ENCODE measurements at regions not wholly inside any gene's neighbourhood (a gene's known extent, or its start where the extent isn't known, plus 50 kb on each side); places are given as distances from the start of the nearest gene placed in this dataset.

DNA sequence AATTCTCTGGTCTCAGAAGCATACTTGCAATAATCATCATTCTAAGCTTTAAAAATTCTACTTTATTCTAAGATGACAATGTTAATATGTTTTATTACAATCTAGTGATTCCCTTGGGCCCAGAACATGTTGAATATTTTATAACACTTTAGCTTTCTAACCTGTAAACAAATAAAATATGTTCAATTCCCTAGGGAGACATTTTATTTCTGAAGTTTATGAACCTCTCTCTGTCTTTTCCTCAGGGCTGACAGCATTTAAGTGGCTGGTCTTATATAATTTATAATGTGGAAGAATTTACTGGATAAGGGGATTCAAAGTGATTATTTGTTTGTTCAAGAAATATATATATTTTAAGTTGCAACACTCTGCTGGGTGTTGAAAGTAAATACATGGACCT, 55.3 kb upstream of the NPFFR2 start (continued):
- TF ChIP-seq, protein P1, sequence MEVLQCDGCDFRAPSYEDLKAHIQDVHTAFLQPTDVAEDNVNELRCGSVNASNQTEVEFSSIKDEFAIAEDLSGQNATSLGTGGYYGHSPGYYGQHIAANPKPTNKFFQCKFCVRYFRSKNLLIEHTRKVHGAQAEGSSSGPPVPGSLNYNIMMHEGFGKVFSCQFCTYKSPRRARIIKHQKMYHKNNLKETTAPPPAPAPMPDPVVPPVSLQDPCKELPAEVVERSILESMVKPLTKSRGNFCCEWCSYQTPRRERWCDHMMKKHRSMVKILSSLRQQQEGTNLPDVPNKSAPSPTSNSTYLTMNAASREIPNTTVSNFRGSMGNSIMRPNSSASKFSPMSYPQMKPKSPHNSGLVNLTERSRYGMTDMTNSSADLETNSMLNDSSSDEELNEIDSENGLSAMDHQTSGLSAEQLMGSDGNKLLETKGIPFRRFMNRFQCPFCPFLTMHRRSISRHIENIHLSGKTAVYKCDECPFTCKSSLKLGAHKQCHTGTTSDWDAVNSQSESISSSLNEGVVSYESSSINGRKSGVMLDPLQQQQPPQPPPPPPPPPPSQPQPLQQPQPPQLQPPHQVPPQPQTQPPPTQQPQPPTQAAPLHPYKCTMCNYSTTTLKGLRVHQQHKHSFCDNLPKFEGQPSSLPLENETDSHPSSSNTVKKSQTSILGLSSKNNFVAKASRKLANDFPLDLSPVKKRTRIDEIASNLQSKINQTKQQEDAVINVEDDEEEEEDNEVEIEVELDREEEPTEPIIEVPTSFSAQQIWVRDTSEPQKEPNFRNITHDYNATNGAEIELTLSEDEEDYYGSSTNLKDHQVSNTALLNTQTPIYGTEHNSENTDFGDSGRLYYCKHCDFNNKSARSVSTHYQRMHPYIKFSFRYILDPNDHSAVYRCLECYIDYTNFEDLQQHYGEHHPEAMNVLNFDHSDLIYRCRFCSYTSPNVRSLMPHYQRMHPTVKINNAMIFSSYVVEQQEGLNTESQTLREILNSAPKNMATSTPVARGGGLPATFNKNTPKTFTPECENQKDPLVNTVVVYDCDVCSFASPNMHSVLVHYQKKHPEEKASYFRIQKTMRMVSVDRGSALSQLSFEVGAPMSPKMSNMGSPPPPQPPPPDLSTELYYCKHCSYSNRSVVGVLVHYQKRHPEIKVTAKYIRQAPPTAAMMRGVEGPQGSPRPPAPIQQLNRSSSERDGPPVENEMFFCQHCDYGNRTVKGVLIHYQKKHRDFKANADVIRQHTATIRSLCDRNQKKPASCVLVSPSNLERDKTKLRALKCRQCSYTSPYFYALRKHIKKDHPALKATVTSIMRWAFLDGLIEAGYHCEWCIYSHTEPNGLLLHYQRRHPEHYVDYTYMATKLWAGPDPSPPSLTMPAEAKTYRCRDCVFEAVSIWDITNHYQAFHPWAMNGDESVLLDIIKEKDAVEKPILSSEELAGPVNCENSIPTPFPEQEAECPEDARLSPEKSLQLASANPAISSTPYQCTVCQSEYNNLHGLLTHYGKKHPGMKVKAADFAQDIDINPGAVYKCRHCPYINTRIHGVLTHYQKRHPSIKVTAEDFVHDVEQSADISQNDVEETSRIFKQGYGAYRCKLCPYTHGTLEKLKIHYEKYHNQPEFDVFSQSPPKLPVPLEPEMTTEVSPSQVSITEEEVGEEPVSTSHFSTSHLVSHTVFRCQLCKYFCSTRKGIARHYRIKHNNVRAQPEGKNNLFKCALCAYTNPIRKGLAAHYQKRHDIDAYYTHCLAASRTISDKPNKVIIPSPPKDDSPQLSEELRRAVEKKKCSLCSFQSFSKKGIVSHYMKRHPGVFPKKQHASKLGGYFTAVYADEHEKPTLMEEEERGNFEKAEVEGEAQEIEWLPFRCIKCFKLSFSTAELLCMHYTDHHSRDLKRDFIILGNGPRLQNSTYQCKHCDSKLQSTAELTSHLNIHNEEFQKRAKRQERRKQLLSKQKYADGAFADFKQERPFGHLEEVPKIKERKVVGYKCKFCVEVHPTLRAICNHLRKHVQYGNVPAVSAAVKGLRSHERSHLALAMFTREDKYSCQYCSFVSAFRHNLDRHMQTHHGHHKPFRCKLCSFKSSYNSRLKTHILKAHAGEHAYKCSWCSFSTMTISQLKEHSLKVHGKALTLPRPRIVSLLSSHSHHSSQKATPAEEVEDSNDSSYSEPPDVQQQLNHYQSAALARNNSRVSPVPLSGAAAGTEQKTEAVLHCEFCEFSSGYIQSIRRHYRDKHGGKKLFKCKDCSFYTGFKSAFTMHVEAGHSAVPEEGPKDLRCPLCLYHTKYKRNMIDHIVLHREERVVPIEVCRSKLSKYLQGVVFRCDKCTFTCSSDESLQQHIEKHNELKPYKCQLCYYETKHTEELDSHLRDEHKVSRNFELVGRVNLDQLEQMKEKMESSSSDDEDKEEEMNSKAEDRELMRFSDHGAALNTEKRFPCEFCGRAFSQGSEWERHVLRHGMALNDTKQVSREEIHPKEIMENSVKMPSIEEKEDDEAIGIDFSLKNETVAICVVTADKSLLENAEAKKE (CRISPR knock-in tag; IDR thresholded peaks at IDR 0.05), result no peak
- TF ChIP-seq, protein P2, sequence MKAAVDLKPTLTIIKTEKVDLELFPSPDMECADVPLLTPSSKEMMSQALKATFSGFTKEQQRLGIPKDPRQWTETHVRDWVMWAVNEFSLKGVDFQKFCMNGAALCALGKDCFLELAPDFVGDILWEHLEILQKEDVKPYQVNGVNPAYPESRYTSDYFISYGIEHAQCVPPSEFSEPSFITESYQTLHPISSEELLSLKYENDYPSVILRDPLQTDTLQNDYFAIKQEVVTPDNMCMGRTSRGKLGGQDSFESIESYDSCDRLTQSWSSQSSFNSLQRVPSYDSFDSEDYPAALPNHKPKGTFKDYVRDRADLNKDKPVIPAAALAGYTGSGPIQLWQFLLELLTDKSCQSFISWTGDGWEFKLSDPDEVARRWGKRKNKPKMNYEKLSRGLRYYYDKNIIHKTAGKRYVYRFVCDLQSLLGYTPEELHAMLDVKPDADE (IDR thresholded peaks at IDR 0.05), result no peak
- TF ChIP-seq, protein P3, sequence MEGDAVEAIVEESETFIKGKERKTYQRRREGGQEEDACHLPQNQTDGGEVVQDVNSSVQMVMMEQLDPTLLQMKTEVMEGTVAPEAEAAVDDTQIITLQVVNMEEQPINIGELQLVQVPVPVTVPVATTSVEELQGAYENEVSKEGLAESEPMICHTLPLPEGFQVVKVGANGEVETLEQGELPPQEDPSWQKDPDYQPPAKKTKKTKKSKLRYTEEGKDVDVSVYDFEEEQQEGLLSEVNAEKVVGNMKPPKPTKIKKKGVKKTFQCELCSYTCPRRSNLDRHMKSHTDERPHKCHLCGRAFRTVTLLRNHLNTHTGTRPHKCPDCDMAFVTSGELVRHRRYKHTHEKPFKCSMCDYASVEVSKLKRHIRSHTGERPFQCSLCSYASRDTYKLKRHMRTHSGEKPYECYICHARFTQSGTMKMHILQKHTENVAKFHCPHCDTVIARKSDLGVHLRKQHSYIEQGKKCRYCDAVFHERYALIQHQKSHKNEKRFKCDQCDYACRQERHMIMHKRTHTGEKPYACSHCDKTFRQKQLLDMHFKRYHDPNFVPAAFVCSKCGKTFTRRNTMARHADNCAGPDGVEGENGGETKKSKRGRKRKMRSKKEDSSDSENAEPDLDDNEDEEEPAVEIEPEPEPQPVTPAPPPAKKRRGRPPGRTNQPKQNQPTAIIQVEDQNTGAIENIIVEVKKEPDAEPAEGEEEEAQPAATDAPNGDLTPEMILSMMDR (conservative IDR thresholded peaks at IDR 0.05; ENCODE audit: low read depth in 2 of 2), result no peak

DNA sequence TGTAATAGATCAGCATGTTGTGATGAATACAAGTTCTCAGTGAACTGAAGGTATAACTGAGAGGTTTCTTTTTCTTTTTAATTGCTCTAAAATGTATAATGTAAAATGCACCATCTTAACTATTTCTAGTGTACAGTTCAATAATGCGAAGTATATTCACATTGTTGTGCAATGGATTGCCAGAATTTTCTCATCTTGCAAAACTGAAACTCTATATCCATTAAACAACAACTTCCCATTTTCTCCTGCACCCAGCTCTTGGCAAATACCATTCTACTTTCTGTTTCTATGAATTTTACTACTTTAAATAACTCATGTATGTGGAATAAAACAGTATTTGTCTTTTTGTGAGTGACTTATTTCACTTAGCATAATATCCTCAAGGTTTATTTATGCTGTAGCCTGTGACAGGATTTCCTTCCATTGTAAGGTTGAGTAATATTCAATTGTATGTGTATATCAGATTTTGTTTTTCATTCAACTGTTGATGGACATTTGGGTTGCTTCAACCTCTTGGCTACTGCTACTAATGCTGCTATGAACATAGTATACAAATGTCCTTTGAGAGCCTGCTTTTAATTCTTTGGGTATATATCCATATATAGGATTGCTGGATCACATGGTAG, 53.5 kb upstream of the NPFFR2 start:
- Histone ChIP-seq H4K20me1 (replicated peaks; ENCODE audit: insufficient read depth) (no peaks in the 10 kb centered on the region), H3K4me3 (no peak overlapping the region), H3F3A (replicated peaks; ENCODE audit: low read depth) (no peaks in the 10 kb centered on the region), H2AFZ (no peak overlapping the region), H3K27ac (ENCODE audit: low read depth) (no peak overlapping the region), H3K4me1 (ENCODE audit: insufficient read depth) (no peaks in the 10 kb centered on the region), H3K9me2 (ENCODE audit: insufficient read depth) (no peaks in the 10 kb centered on the region), H3K79me2 (replicated peaks; ENCODE audit: insufficient read depth) (no peaks in the 10 kb centered on the region), H3K27me3 (ENCODE audit: insufficient read depth) (no peaks in the 10 kb centered on the region), H3K4me2 (no peak overlapping the region), H3K36me3 (ENCODE audit: insufficient read depth) (no peaks in the 10 kb centered on the region)
- DNase-seq (ENCODE audit: low spot score), result no peak
- H3K4me1 Mint-ChIP-seq, result no peaks in the 10 kb centered on the region
- ATAC-seq, result no peak
- no peak overlapping the region for H3K4me3 Mint-ChIP-seq
- H3K9me3 Mint-ChIP-seq, result no peaks in the 10 kb centered on the region
- no peaks in the 10 kb centered on the region for H3K27me3 Mint-ChIP-seq (ENCODE audit: insufficient read depth, low read depth, poor library complexity)
- H3K27ac Mint-ChIP-seq, result no peak overlapping the region
- no peaks in the 10 kb centered on the region for H3K36me3 Mint-ChIP-seq (ENCODE audit: low read depth)
- TF ChIP-seq CREB1 (CRISPR knock-in tag; IDR thresholded peaks at IDR 0.05; ENCODE audit: low read depth) (no peak), NANOG (IDR thresholded peaks at IDR 0.05; ENCODE audit: borderline replicate concordance) (no peak), JUNB (IDR thresholded peaks at IDR 0.05; ENCODE audit: unreplicated experiment) (no peak), POLR2AphosphoS5 (IDR thresholded peaks at IDR 0.05; ENCODE audit: low read depth) (no peak), ZNF114 (CRISPR knock-in tag; IDR thresholded peaks at IDR 0.05) (no peak), EZH2phosphoT487 (IDR thresholded peaks at IDR 0.05; ENCODE audit: unreplicated experiment) (no peak), ZNF331 (CRISPR knock-in tag; IDR thresholded peaks at IDR 0.05; ENCODE audit: low read depth) (no peak)
- TF ChIP-seq, protein P4, sequence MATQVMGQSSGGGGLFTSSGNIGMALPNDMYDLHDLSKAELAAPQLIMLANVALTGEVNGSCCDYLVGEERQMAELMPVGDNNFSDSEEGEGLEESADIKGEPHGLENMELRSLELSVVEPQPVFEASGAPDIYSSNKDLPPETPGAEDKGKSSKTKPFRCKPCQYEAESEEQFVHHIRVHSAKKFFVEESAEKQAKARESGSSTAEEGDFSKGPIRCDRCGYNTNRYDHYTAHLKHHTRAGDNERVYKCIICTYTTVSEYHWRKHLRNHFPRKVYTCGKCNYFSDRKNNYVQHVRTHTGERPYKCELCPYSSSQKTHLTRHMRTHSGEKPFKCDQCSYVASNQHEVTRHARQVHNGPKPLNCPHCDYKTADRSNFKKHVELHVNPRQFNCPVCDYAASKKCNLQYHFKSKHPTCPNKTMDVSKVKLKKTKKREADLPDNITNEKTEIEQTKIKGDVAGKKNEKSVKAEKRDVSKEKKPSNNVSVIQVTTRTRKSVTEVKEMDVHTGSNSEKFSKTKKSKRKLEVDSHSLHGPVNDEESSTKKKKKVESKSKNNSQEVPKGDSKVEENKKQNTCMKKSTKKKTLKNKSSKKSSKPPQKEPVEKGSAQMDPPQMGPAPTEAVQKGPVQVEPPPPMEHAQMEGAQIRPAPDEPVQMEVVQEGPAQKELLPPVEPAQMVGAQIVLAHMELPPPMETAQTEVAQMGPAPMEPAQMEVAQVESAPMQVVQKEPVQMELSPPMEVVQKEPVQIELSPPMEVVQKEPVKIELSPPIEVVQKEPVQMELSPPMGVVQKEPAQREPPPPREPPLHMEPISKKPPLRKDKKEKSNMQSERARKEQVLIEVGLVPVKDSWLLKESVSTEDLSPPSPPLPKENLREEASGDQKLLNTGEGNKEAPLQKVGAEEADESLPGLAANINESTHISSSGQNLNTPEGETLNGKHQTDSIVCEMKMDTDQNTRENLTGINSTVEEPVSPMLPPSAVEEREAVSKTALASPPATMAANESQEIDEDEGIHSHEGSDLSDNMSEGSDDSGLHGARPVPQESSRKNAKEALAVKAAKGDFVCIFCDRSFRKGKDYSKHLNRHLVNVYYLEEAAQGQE (IDR thresholded peaks at IDR 0.05; ENCODE audit: unreplicated experiment), result no peak

Data from GM23338 (cell line).